ENCODE measurements at regions not wholly inside any gene's neighbourhood (a gene's known extent, or its start where the extent isn't known, plus 50 kb on each side); places are given as distances from the start of the nearest gene placed in this dataset.
A peak's percentile ranks its signal among the peaks of the same experiment; 100 is the strongest.

GRCh38 chr11:116170526-116171120 lies 602.2 kb downstream of the BUD13 start:
- no peak for DNase-seq (ENCODE audit: low read depth)

GRCh38 chr11:116169776-116170175 lies 603.0 kb downstream of the BUD13 start:
- no peak for TF ChIP-seq CTCF (IDR thresholded peaks at IDR 0.05; ENCODE audit: low read depth, low read length, missing control alignments)
- in situ Hi-C loops (cut with HindIII; ENCODE audit: low sequenced_read_pairs), result no loop called here
- H3K4me3 ChIP-seq (ENCODE audit: low read depth, low read length), result no peak overlapping the region
- no peak for DNase-seq (ENCODE audit: low read depth)

More at GRCh38 chr11:116170526-116171120, 602.2 kb downstream of the BUD13 start:
- no peak overlapping the region for H3K4me3 ChIP-seq (ENCODE audit: low read depth, low read length)
- in situ Hi-C loops (cut with HindIII; ENCODE audit: low sequenced_read_pairs), result no loop called here
- TF ChIP-seq CTCF (IDR thresholded peaks at IDR 0.05; ENCODE audit: low read depth, low read length, missing control alignments), result peak; percentile 16

GRCh38 chr11:116168459-116168787 lies 604.4 kb downstream of the BUD13 start:
- no peak for DNase-seq (ENCODE audit: low read depth)
- in situ Hi-C loops (cut with HindIII; ENCODE audit: low sequenced_read_pairs), result no loop called here
- no peak overlapping the region for H3K4me3 ChIP-seq (ENCODE audit: low read depth, low read length)
- no peak for TF ChIP-seq CTCF (IDR thresholded peaks at IDR 0.05; ENCODE audit: low read depth, low read length, missing control alignments)

GRCh38 chr11:116167706-116168458 lies 604.9 kb downstream of the BUD13 start:
- no peak for DNase-seq (ENCODE audit: low read depth)
- in situ Hi-C loops (cut with HindIII; ENCODE audit: low sequenced_read_pairs), result no loop called here
- no peak for TF ChIP-seq CTCF (IDR thresholded peaks at IDR 0.05; ENCODE audit: low read depth, low read length, missing control alignments)
- no peak overlapping the region for H3K4me3 ChIP-seq (ENCODE audit: low read depth, low read length)

GRCh38 chr11:116166573-116167465 lies 606.0 kb downstream of the BUD13 start:
- in situ Hi-C loops (cut with HindIII; ENCODE audit: low sequenced_read_pairs), result no loop called here
- TF ChIP-seq CTCF (IDR thresholded peaks at IDR 0.05; ENCODE audit: low read depth, low read length, missing control alignments), result no peak
- no peak overlapping the region for H3K4me3 ChIP-seq (ENCODE audit: low read depth, low read length)
- no peak for DNase-seq (ENCODE audit: low read depth)

- DNase-seq (ENCODE audit: low read depth), result no peak
- in situ Hi-C loops (cut with HindIII; ENCODE audit: low sequenced_read_pairs), result no loop called here
- no peak for TF ChIP-seq CTCF (IDR thresholded peaks at IDR 0.05; ENCODE audit: low read depth, low read length, missing control alignments)
- H3K4me3 ChIP-seq (ENCODE audit: low read depth, low read length), result no peak overlapping the region
Observed at GRCh38 chr11:116164843-116165242, 607.9 kb downstream of the BUD13 start.
